GM12878 (cell line): ENCODE measurements at regions not wholly inside any gene's neighbourhood (a gene's known extent, or its start where the extent isn't known, plus 50 kb on each side); places are given as distances from the start of the nearest gene placed in this dataset.

ENCODE experiments used
- CTCF ChIP-seq, 3 experiments: IDR thresholded peaks in 2 of 3; conservative IDR thresholded peaks in 1 of 3; 2 replicates each; pipeline ENCODE4 v1.5.1; 2011; ENCODE audit warnings: low read depth in 3 of 3, low read length in 3 of 3, mild to moderate bottlenecking in 3 of 3, control low read depth in 2 of 3, moderate library complexity in 2 of 3, inconsistent platforms in 1 of 3, mixed read lengths in 1 of 3; ENCODE audit not compliant: control insufficient read depth in 2 of 3, insufficient read depth in 1 of 3; ENCODE audit errors: extremely low read depth in 1 of 3
- EP300 ChIP-seq, 2 experiments: fragments of 150-350 bp in 1 of 2; IDR thresholded peaks; 2 replicates each; pipeline ENCODE4 v1.6.1; 2011 to 2012; ENCODE audit warnings: low read depth in 2 of 2, low read length in 2 of 2, borderline replicate concordance in 1 of 2, improper control_type of control experiment in 1 of 2, inconsistent platforms in 1 of 2; ENCODE audit not compliant: control insufficient read depth in 1 of 2
- POLR2A ChIP-seq: IDR thresholded peaks from 2 replicates; pipeline ENCODE4 v1.6.1; 2011; ENCODE audit warnings: low read depth, mild to moderate bottlenecking, low read length
- POU2F2 ChIP-seq: IDR thresholded peaks from 3 replicates; pipeline ENCODE4 v1.6.1; 2011; ENCODE audit warnings: low read depth, mild to moderate bottlenecking, low read length, borderline replicate concordance
- ZBTB33 ChIP-seq: fragments of 450-650 bp; IDR thresholded peaks from 2 replicates; pipeline ENCODE4 v1.6.1; 2017; ENCODE audit warnings: mild to moderate bottlenecking

DNA sequence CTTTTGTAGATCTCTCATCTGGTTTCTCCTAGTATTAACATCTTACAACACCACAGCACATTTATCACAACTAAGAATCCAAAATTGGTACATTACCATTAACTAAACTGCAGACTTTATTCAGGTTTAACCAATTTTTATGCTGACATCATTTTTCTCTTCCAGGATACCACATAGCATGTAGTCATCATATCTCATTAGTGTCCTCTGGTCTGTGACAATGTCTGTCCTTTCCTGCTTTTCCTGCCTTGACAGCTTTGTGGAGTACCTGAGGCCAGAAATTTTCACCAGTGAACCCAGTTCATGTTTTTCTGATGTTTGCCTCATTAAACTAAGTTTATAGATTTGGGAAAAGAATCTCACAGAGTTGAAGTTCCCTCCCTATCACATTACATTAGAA is 294.7 kb upstream of the TNC start:
- TF ChIP-seq ZBTB33 (no peak), EP300 (IDR thresholded peaks at IDR 0.05; ENCODE audit: borderline replicate concordance in 1 of 2, control insufficient read depth in 1 of 2, low read depth in 2 of 2, low read length in 2 of 2) (no peak), POU2F2 (no peak), POLR2A (no peak), CTCF (IDR thresholded peaks at IDR 0.05 in 2 of 3, conservative IDR thresholded peaks at IDR 0.05 in 1 of 3; ENCODE audit: control insufficient read depth in 2 of 3, extremely low read depth in 1 of 3, insufficient read depth in 1 of 3, low read depth in 3 of 3, low read length in 3 of 3) (no peak)
